Fibroblast of lung (primary cell): ENCODE measurements at regions not wholly inside any gene's neighbourhood (a gene's known extent, or its start where the extent isn't known, plus 50 kb on each side); places are given as distances from the start of the nearest gene placed in this dataset.

Source experiments
- DNase-seq, 2 donors: peaks; one replicate each; pipeline versions ENCODE4 v3.0.0 to v3.0.0-alpha.2; 2010; ENCODE audit warnings: low read depth in 2 of 2
- H2AFZ ChIP-seq: 2 replicates; pipeline ENCODE4 v1.5.1; 2012; ENCODE audit warnings: low read length, control low read depth, inconsistent platforms
- H3K27ac ChIP-seq: 2 replicates; pipeline ENCODE4 v1.5.1; 2011; ENCODE audit warnings: low read length, control low read depth; ENCODE audit not compliant: insufficient read depth
- H3K27me3 ChIP-seq: 2 replicates; pipeline ENCODE4 v1.5.1; 2011; ENCODE audit warnings: mild to moderate bottlenecking, low read length; ENCODE audit not compliant: control insufficient read depth, insufficient read depth
- H3K36me3 ChIP-seq: 2 replicates; pipeline ENCODE4 v1.5.1; 2011; ENCODE audit warnings: low read length; ENCODE audit not compliant: control insufficient read depth, insufficient read depth
- H3K4me1 ChIP-seq: 2 replicates; pipeline ENCODE4 v1.5.1; 2011; ENCODE audit warnings: low read length; ENCODE audit not compliant: control insufficient read depth, insufficient read depth; ENCODE audit errors: extremely low read depth
- H3K4me2 ChIP-seq: 2 replicates; pipeline ENCODE4 v1.5.1; 2011; ENCODE audit warnings: low read length, control low read depth; ENCODE audit not compliant: insufficient read depth; ENCODE audit errors: extremely low read depth
- H3K4me3 ChIP-seq, 4 experiments: fragments of 200-600 bp in 1 of 4; sonication (generic) in 1 of 4; replicated peaks in 1 of 4; 2 replicates each; pipeline ENCODE4 v1.5.1; 2011 to 2016; ENCODE audit warnings: low read length in 4 of 4, low read depth in 3 of 4, mild to moderate bottlenecking in 3 of 4, control low read depth in 2 of 4, inconsistent platforms in 1 of 4, mixed read lengths in 1 of 4; ENCODE audit not compliant: insufficient read depth in 1 of 4; ENCODE audit errors: control extremely low read depth in 1 of 4
- H3K79me2 ChIP-seq: 2 replicates; pipeline ENCODE4 v1.5.1; 2012; ENCODE audit warnings: mild to moderate bottlenecking, low read length, inconsistent platforms; ENCODE audit not compliant: control insufficient read depth, insufficient read depth
- H3K9ac ChIP-seq: 2 replicates; pipeline ENCODE4 v1.5.1; 2011; ENCODE audit warnings: mild to moderate bottlenecking, low read length, control low read depth; ENCODE audit not compliant: insufficient read depth
- H3K9me3 ChIP-seq: 2 replicates; pipeline ENCODE4 v1.5.1; 2012; ENCODE audit warnings: low read depth, low read length; ENCODE audit not compliant: control insufficient read depth, insufficient read depth
- H4K20me1 ChIP-seq: 2 replicates; pipeline ENCODE4 v1.5.1; 2011; ENCODE audit warnings: low read length; ENCODE audit not compliant: control insufficient read depth, insufficient read depth; ENCODE audit errors: extremely low read depth
- EZH2 ChIP-seq: IDR thresholded peaks from 2 replicates; pipeline ENCODE4 v1.5.1; 2012; ENCODE audit warnings: low read length, control low read depth, mild to moderate bottlenecking; ENCODE audit errors: missing control alignments
- TF ChIP-seq, protein P1 (sequence below), 2 donors: IDR thresholded peaks in 1 of 2; conservative IDR thresholded peaks in 1 of 2; 1 replicate in 1 of 2; 2 replicates in 1 of 2; pipeline ENCODE4 v1.5.1; 2011 to 2012; ENCODE audit warnings: low read length in 2 of 2, control low read depth in 1 of 2, inconsistent platforms in 1 of 2, low read depth in 1 of 2, mild to moderate bottlenecking in 1 of 2

GRCh38 chr20:48246061-48246790, 460.9 kb upstream of the SULF2 start:
- Histone ChIP-seq H3K4me1 (no peaks in the 10 kb centered on the region), H4K20me1 (no peaks in the 10 kb centered on the region), H3K4me2 (no peak overlapping the region), H3K9ac (no peak overlapping the region), H3K27ac (no peak overlapping the region), H2AFZ (no peak overlapping the region), H3K79me2 (no peaks in the 10 kb centered on the region), H3K4me3 (no peak overlapping the region), H3K36me3 (no peaks in the 10 kb centered on the region), H3K27me3 (no peaks in the 10 kb centered on the region), H3K9me3 (no peaks in the 10 kb centered on the region)
- no peak for TF ChIP-seq EZH2
- TF ChIP-seq, protein P1, sequence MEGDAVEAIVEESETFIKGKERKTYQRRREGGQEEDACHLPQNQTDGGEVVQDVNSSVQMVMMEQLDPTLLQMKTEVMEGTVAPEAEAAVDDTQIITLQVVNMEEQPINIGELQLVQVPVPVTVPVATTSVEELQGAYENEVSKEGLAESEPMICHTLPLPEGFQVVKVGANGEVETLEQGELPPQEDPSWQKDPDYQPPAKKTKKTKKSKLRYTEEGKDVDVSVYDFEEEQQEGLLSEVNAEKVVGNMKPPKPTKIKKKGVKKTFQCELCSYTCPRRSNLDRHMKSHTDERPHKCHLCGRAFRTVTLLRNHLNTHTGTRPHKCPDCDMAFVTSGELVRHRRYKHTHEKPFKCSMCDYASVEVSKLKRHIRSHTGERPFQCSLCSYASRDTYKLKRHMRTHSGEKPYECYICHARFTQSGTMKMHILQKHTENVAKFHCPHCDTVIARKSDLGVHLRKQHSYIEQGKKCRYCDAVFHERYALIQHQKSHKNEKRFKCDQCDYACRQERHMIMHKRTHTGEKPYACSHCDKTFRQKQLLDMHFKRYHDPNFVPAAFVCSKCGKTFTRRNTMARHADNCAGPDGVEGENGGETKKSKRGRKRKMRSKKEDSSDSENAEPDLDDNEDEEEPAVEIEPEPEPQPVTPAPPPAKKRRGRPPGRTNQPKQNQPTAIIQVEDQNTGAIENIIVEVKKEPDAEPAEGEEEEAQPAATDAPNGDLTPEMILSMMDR (conservative IDR thresholded peaks at IDR 0.05 in 1 of 2, IDR thresholded peaks at IDR 0.05 in 1 of 2; ENCODE audit: low read depth in 1 of 2, low read length in 2 of 2), result no peak
- no peak for DNase-seq

GRCh38 chr20:48242623-48243022, 457.3 kb upstream of the SULF2 start:
- TF ChIP-seq EZH2, result no peak
- TF ChIP-seq, protein P1 (conservative IDR thresholded peaks at IDR 0.05 in 1 of 2, IDR thresholded peaks at IDR 0.05 in 1 of 2; ENCODE audit: low read depth in 1 of 2, low read length in 2 of 2), result no peak
- H3K9ac ChIP-seq, result no peak overlapping the region
- H3K9me3 ChIP-seq, result no peaks in the 10 kb centered on the region
- no peak overlapping the region for H3K4me3 ChIP-seq
- no peaks in the 10 kb centered on the region for H3K27me3 ChIP-seq
- H3K79me2 ChIP-seq, result no peaks in the 10 kb centered on the region
- no peak overlapping the region for H2AFZ ChIP-seq
- H3K27ac ChIP-seq, result no peak overlapping the region
- H4K20me1 ChIP-seq, result no peaks in the 10 kb centered on the region
- DNase-seq, result no peak
- H3K4me2 ChIP-seq, result no peak overlapping the region
- H3K4me1 ChIP-seq, result no peaks in the 10 kb centered on the region
- H3K36me3 ChIP-seq, result no peaks in the 10 kb centered on the region

GRCh38 chr20:48241482-48241881, 456.2 kb upstream of the SULF2 start:
- Histone ChIP-seq H4K20me1 (no peaks in the 10 kb centered on the region), H3K4me1 (no peaks in the 10 kb centered on the region), H3K4me3 (no peak overlapping the region), H2AFZ (no peak overlapping the region), H3K27ac (no peak overlapping the region), H3K9me3 (no peaks in the 10 kb centered on the region), H3K27me3 (no peaks in the 10 kb centered on the region), H3K79me2 (no peaks in the 10 kb centered on the region), H3K9ac (no peak overlapping the region), H3K36me3 (no peaks in the 10 kb centered on the region), H3K4me2 (no peak overlapping the region)
- TF ChIP-seq, protein P1 (conservative IDR thresholded peaks at IDR 0.05 in 1 of 2, IDR thresholded peaks at IDR 0.05 in 1 of 2; ENCODE audit: low read depth in 1 of 2, low read length in 2 of 2), result no peak
- TF ChIP-seq EZH2, result no peak
- no peak for DNase-seq
